Cardiac fibroblast (primary cell): ENCODE measurements at regions not wholly inside any gene's neighbourhood (a gene's known extent, or its start where the extent isn't known, plus 50 kb on each side); places are given as distances from the start of the nearest gene placed in this dataset.
"Not testable (repeated sequence)": the region's sequence is repeated elsewhere in the genome, so short reads cannot be mapped to it uniquely, and the experiment has no call there.

Source experiments
- DNase-seq, 2 donors: peaks; one replicate each; pipeline versions ENCODE4 v3.0.0 to v3.0.0-alpha.2; 2010; ENCODE audit warnings: low read depth in 2 of 2
- H3K4me3 ChIP-seq, 2 donors: replicated peaks in 1 of 2; 1 replicate in 1 of 2; 2 replicates in 1 of 2; pipeline ENCODE4 v1.5.1; 2011; ENCODE audit warnings: low read depth in 2 of 2, low read length in 2 of 2, mild to moderate bottlenecking in 2 of 2, moderate library complexity in 1 of 2
- TF ChIP-seq, protein P1 (sequence below): IDR thresholded peaks from one replicate; pipeline ENCODE4 v1.5.1; 2011; ENCODE audit warnings: low read depth, mild to moderate bottlenecking, low read length, inconsistent platforms

DNA sequence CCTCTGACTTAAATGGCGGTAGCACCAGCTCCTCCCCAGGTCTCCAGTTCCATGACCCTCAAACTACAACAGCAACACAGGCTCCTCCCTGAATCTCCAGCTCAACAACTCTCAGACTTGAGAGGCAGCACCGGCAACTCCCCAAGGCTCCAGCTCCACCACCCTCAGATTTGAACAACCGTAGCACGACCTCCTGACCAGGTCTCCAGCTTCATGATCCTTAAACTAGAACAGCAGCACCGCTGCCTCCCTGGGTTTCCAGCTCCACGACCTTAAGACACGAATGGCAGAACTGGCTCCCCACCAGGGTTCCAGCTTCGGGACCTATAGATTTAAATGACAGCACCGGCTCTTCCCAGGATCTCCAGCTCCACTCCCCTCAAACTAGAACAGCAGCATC is 325.8 kb downstream of the PREX1 start:
- DNase-seq = no peak
- no peak overlapping the region for H3K4me3 ChIP-seq
- TF ChIP-seq, protein P1, sequence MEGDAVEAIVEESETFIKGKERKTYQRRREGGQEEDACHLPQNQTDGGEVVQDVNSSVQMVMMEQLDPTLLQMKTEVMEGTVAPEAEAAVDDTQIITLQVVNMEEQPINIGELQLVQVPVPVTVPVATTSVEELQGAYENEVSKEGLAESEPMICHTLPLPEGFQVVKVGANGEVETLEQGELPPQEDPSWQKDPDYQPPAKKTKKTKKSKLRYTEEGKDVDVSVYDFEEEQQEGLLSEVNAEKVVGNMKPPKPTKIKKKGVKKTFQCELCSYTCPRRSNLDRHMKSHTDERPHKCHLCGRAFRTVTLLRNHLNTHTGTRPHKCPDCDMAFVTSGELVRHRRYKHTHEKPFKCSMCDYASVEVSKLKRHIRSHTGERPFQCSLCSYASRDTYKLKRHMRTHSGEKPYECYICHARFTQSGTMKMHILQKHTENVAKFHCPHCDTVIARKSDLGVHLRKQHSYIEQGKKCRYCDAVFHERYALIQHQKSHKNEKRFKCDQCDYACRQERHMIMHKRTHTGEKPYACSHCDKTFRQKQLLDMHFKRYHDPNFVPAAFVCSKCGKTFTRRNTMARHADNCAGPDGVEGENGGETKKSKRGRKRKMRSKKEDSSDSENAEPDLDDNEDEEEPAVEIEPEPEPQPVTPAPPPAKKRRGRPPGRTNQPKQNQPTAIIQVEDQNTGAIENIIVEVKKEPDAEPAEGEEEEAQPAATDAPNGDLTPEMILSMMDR = no peak

DNA sequence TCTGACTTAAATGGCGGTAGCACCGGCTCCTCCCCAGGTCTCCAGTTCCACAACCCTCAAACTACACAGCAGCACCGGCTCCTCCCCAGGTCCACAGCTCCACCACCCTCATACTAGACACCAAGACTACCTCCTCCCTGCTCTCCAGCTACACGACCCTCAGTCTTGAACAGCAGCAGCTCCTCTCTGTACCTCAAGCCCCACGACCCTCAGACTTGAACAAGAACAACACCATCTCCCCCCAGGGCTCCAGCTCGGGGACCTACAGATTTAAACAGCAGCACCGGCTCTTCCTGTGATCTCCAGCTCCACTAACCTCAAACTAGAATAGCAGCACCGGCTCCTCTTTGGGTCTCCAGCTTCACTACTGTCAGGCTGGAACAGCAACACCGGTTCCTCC is 326.9 kb downstream of the PREX1 start:
- not testable (repeated sequence) for DNase-seq, H3K4me3 ChIP-seq

DNA sequence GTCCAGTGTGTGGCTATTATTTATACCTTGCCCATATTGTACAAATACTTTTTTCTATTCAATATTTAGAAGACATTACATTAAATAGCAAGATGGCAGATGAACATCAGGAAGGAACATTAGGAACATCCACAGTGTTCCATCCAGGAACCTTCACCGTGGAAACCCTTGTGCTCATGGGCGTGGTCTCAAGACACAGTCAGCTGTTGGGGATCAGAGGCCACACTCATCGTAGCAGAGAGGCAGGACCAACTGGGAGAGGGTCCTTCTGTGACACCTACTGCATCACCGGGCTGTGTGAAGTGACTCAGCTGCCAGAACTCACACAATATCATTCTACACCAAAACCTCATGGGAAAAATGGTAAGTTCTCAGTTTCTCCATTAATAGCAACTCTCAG is 328.9 kb downstream of the PREX1 start:
- not testable (repeated sequence) for DNase-seq, H3K4me3 ChIP-seq

DNA sequence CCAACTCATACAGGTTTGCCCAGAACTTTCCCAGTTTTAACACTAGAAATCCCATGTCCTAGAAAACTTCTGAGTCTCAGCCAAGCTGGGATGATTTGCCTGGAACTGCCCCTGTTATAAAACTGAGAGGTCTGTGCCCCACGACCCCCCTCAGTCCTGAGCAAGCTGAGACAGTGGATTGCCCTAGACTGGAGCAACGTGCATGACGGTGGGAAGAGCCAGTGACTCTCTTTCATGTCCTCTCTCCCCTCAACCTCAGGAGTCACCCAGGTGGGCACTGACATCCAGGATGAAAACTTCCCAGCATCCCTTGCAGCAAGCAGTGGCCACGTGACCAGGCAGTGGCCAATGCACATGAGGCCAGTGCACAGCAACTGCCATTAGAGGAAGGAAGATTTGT is 329.7 kb downstream of the PREX1 start:
- not testable (repeated sequence) for DNase-seq, H3K4me3 ChIP-seq

DNA sequence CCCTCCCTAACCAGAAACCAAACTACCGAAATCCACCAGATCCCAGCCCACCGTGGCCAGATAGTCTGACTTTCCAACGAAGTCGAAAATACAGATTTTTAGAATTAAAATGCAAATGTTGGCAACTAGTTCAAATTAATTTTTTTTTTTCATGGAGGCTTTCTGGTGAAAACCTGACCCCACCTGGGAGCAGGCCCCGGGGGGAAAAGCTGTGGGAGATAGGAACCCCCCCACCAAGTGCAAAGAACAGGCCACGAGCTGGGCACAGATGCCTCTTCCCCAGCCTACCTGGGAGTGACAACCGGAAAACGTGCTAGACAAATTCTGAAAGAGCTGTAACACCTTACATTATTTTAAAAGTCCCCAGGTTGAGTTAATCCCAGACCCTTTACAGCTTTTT is 333.8 kb downstream of the PREX1 start:
- TF ChIP-seq, protein P1 = no peak
- no peak for DNase-seq
- no peak overlapping the region for H3K4me3 ChIP-seq

DNA sequence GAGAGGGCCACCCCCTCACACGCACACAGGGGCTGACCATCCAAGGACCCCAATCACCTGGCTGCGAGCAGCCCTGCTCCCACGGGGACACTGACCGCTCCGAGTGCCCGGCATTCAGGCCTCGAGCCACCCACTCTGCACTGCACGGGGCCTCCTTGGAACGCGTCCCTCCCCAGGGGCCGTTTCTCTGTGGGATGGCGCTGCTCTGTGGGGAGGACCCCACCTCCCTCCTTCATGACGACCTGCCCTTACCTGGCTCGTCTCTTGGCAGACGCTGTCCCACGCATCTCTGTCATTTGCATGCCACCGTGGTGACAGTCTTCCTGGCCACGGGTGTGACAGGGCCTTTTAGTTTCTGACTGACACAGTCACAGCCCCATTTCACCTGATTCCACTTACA is 334.5 kb downstream of the PREX1 start:
- DNase-seq, H3K4me3 ChIP-seq: not testable (repeated sequence)

DNA sequence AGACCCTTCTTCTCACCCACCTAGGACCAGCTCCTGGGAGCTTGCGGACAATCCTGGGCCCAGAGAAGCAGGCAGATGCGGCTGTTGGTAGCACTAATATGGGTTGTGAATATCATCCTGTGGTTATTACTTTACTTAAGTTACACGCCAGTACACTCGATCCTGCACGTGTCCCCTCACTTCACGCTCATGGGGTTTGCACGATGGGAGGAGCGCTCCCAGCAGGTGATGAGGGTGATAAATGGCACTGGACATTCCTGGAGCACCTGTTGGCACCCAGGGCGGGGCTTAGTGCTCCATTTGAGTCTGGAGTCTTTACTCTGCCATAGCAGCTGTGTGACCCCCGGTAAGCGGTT is 335.1 kb downstream of the PREX1 start:
- no peak for DNase-seq
- TF ChIP-seq, protein P1 = no peak
- H3K4me3 ChIP-seq = no peak overlapping the region

DNA sequence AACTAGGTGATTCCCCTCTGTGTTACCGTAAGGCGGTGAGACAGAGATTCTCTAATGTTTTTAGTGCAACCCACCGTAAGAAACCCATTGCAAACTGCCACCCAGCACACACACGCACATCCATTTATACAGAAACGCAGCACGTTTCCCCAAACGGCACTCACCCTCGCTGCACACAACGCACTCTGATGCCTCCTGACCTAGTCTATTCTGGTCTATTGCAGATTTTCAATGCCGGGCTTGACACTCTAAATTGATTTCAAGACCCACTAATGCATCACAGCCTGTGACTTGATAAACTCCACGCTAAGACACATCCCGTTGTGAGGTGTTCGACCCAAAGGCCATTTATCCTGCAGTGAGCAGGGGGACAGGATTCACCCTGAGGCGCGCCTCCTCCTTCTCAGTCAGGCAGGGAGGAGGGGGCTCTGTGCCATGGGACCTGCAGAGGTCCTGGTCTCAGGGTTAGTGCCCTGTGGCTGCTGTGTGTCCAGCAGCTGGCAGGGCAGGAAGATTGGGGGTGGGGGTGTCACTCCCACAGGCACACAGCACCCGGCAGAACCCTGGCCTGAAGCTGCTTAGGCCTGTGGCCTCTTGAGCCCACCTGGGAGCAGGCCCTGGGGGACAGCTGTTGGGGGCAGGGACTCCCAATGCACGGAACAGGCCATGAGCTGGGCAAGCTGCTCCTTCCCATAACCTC is 335.6 kb downstream of the PREX1 start:
- H3K4me3 ChIP-seq = no peak overlapping the region
- TF ChIP-seq, protein P1 = no peak
- DNase-seq = no peak

DNA sequence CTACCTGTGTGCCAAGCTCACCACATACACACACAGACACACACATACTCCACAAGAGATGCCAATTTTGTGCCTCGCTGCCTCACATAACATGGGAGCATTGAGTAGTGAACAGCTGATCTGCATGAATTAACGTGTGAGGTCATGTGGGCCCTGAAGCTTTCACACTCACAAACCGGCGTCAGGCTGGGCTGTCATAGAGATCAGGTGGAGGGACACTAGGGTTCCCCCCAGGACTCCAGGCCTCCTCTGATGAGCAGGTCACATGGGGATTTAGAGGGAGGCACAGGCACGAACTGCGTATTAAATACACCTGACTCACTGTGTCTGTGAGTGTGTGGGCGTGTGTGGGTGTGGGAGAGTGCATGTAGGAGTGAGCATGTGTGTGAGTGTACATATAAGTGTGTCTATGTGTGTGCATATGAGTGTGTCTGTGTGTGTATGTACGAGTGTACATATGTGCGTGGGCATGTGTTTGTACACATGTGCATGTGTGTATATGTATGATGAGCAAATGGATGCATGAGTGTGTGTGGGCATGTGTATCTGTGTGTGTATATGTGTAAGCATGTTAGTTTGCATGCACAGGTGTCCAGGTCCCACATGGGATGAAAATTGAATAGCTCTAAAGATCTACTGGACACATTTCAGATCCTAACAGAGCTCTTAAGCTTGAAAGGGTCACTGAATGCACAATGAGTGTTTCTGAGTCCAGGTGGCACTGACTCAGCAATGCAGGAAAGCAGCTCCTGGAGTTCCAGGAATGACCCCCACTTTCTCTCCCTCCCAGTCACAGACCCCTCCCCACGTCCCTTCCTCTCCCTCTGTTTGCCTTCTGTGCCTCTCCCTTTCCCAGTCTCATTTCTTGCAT is 336.6 kb downstream of the PREX1 start:
- TF ChIP-seq, protein P1 = no peak
- no peak for DNase-seq
- no peak overlapping the region for H3K4me3 ChIP-seq

DNA sequence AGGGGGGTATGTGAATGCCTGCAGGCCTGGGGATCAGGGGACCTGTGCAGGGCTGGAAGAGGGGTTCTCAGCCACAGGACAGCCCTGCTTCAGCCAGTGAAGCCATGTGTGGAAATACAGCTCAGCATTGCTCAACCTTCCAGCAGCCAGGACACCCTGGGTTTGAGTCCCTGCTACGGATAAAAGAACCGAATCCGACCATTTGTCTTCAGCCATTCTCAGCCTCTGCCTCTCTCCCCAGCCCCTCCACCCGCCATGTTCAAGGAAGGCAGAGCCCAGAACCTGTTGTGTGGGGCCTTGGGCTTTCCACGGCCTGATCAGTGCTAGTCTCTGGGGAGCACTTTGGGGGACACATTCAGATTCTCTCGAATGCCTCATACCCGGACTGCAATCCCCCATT is 337.5 kb downstream of the PREX1 start:
- not testable (repeated sequence) for DNase-seq

More for the DNA sequence above, 337.5 kb downstream of the PREX1 start:
- not testable (repeated sequence) for H3K4me3 ChIP-seq
